Testis (tissue), 2 donors: ENCODE measurements at regions not wholly inside any gene's neighbourhood (a gene's known extent, or its start where the extent isn't known, plus 50 kb on each side); places are given as distances from the start of the nearest gene placed in this dataset.

ENCODE experiments used
- DNase-seq: peaks from one replicate; pipeline ENCODE4 v3.0.0-alpha.2; 2019
- H3K27ac ChIP-seq, 2 donors: fragments of 200-600 bp; sonication (generic); one replicate each; pipeline ENCODE4 v1.5.1; 2019
- H3K27me3 ChIP-seq: fragments of 200-600 bp; sonication (generic); one replicate; pipeline ENCODE4 v1.5.1; 2019
- H3K36me3 ChIP-seq: fragments of 200-600 bp; sonication (generic); one replicate; pipeline ENCODE4 v1.5.1; 2017; ENCODE audit warnings: low read depth; ENCODE audit errors: missing control alignments
- H3K4me1 ChIP-seq: fragments of 200-600 bp; sonication (generic); one replicate; pipeline ENCODE4 v1.5.1; 2019
- H3K4me3 ChIP-seq, 2 donors: fragments of 200-600 bp; sonication (generic); one replicate each; pipeline ENCODE4 v1.5.1; 2017 to 2019
- H3K9me3 ChIP-seq: fragments of 200-600 bp; sonication (generic); one replicate; pipeline ENCODE4 v1.5.1; 2017
- POLR2A ChIP-seq: fragments of 450-650 bp; IDR thresholded peaks from one replicate; pipeline ENCODE4 v1.6.1; 2017; ENCODE audit warnings: antibody characterized with exemption, mild to moderate bottlenecking, moderate library complexity
- WGBS, 2 donors: methylation state at CpG; one replicate each; pipeline ENCODE4 v1.1.5; 2018; 5-methylcytosine and 5-hydroxymethylcytosine counted together
- intact Hi-C: fragments of 100-400 bp; cut with DNase I; formaldehyde crosslinking; loops from one replicate; pipeline ENCODE4 v1.15.1; 2023; ENCODE audit warnings: low total_unique reads
- TF ChIP-seq, protein P1 (sequence below), 3 experiments: fragments of 450-650 bp in 2 of 3; fragments of 200-600 bp in 1 of 3; sonication (generic) in 1 of 3; IDR thresholded peaks; one replicate each; pipeline ENCODE4 v1.5.1; 2016 to 2019; ENCODE audit warnings: antibody characterized with exemption in 3 of 3, mild to moderate bottlenecking in 2 of 3, moderate library complexity in 1 of 3

- Histone ChIP-seq H3K4me3 (no peak overlapping the region), H3K4me1 (no peaks in the 10 kb centered on the region), H3K36me3 (no peaks in the 10 kb centered on the region), H3K27me3 (no peaks in the 10 kb centered on the region), H3K9me3 (no peaks in the 10 kb centered on the region), H3K27ac (no peak overlapping the region)
- 88% methylated on average over 2 of the region's 2 CpGs; no CpG with 5 or more reads in 1 of the 2 donors for WGBS, 2 donors
- intact Hi-C loops: no loop called here
- no peak for DNase-seq
- no peak for TF ChIP-seq POLR2A
- TF ChIP-seq, protein P1, sequence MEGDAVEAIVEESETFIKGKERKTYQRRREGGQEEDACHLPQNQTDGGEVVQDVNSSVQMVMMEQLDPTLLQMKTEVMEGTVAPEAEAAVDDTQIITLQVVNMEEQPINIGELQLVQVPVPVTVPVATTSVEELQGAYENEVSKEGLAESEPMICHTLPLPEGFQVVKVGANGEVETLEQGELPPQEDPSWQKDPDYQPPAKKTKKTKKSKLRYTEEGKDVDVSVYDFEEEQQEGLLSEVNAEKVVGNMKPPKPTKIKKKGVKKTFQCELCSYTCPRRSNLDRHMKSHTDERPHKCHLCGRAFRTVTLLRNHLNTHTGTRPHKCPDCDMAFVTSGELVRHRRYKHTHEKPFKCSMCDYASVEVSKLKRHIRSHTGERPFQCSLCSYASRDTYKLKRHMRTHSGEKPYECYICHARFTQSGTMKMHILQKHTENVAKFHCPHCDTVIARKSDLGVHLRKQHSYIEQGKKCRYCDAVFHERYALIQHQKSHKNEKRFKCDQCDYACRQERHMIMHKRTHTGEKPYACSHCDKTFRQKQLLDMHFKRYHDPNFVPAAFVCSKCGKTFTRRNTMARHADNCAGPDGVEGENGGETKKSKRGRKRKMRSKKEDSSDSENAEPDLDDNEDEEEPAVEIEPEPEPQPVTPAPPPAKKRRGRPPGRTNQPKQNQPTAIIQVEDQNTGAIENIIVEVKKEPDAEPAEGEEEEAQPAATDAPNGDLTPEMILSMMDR (IDR thresholded peaks at IDR 0.05): no peak
Measured at GRCh38 chr17:77901481-77901880, 57.0 kb upstream of the TNRC6C start.

- intact Hi-C loops: no loop called here
Measured at GRCh38 chr17:77905266-77905665, 53.2 kb upstream of the TNRC6C start.

DNA sequence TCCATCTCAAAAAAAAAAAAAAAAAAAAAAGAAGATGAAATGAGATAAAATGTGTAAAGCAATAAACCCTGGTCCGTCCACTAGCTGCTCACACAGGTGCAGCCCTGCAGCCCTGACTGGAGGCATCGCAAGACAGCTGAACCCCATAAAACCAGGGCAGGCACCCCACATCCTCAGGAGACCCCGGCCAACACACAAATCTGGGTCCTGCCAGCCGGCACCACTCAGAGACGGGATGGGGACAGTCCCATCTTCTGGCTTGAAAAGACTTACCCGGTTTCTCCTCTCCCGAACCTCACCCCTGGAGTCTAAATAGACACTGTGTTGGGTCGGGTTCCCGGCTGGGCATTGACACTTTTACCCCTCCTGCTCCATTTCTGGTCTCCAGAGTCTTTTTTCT, 52.7 kb upstream of the TNRC6C start:
- Histone ChIP-seq H3K27ac (no peak overlapping the region), H3K36me3 (no peaks in the 10 kb centered on the region), H3K9me3 (no peaks in the 10 kb centered on the region), H3K4me3 (no peak overlapping the region), H3K27me3 (no peaks in the 10 kb centered on the region), H3K4me1 (peaks cover 3% of the 10 kb centered on the region)
- intact Hi-C loops: no loop called here
- TF ChIP-seq POLR2A: no peak
- TF ChIP-seq, protein P1 (IDR thresholded peaks at IDR 0.05): no peak
- WGBS, 2 donors: 88 to 90% methylated on average over 9 of the region's 9 CpGs
- DNase-seq: no peak

More at GRCh38 chr17:77905266-77905665, 53.2 kb upstream of the TNRC6C start:
- DNase-seq: no peak
- peaks cover 3% of the 10 kb centered on the region for H3K4me1 ChIP-seq
- 71 to 74% methylated on average over 3 to 14 of the region's 14 CpGs for WGBS, 2 donors
- H3K27me3 ChIP-seq: no peaks in the 10 kb centered on the region
- TF ChIP-seq POLR2A: no peak
- TF ChIP-seq, protein P1 (IDR thresholded peaks at IDR 0.05): no peak
- no peaks in the 10 kb centered on the region for H3K36me3 ChIP-seq
- H3K4me3 ChIP-seq: no peak overlapping the region
- no peak overlapping the region for H3K27ac ChIP-seq
- H3K9me3 ChIP-seq: no peaks in the 10 kb centered on the region

DNA sequence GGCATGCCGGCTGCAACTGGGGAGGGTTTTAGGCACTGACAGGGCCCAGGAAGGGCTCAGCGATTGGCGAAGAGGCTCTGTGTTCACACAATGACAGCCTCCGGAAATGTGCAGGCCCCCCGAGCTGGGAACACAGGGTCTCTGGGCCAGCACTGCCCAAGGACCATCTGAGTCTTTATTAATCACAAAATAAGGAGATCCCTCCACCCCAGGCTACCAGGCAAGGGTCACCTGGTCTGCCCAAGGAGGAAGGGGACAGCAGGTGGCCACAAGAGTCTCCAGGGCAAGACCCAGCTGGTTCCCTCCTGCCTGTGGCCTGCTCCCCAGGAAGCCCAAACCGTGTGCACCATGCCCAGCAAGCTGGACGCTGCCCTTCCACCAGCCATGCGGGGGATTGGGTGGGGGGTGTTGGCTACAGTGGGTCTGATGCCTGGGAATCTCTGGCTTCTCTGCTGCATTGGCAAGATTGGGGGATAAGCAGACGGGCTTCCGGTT, 52.1 kb upstream of the TNRC6C start:
- Histone ChIP-seq H3K4me1 (peaks cover 3% of the 10 kb centered on the region), H3K27me3 (no peaks in the 10 kb centered on the region), H3K27ac (no peak overlapping the region), H3K36me3 (no peaks in the 10 kb centered on the region), H3K4me3 (no peak overlapping the region), H3K9me3 (no peaks in the 10 kb centered on the region)
- WGBS, 2 donors: 84 to 87% methylated on average over 10 of the region's 10 CpGs
- no peak for DNase-seq
- intact Hi-C loops: no loop called here
- TF ChIP-seq, protein P1 (IDR thresholded peaks at IDR 0.05): no peak
- TF ChIP-seq POLR2A: no peak
